ENCODE measurements at regions not wholly inside any gene's neighbourhood (a gene's known extent, or its start where the extent isn't known, plus 50 kb on each side); places are given as distances from the start of the nearest gene placed in this dataset.
"Not testable (repeated sequence)": the region's sequence is repeated elsewhere in the genome, so short reads cannot be mapped to it uniquely, and the experiment has no call there.

- no peak for DNase-seq
Measured at GRCh38 chr2:83959266-83959665, 499.8 kb downstream of the SUCLG1 start.

- DNase-seq, result no peak
Measured at GRCh38 chr2:83956991-83957390, 502.1 kb downstream of the SUCLG1 start.

GRCh38 chr2:83953697-83954096, 505.4 kb downstream of the SUCLG1 start:
- no peak for DNase-seq

- no peak for DNase-seq
Measured at GRCh38 chr2:83951378-83951947, 507.6 kb downstream of the SUCLG1 start.

DNA sequence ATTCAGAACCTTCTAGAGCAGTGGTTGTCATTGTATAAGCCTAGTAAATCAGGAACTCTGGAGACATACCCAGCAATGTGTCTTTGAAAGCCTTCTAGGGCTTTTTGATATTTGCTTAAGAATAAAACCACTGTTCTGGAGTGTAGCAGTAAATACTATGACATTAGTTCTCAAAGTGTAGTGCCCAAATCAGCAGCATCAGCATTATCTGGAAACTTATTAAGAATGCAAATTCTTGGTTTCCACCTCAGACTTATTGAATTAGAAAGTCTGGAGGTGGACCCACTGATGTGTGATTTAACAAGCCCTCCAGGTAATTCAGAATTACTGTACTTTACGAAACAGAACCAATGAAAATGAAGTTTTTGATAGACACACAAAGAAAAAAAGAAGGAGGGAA, 509.7 kb downstream of the SUCLG1 start:
- no peak for DNase-seq

DNA sequence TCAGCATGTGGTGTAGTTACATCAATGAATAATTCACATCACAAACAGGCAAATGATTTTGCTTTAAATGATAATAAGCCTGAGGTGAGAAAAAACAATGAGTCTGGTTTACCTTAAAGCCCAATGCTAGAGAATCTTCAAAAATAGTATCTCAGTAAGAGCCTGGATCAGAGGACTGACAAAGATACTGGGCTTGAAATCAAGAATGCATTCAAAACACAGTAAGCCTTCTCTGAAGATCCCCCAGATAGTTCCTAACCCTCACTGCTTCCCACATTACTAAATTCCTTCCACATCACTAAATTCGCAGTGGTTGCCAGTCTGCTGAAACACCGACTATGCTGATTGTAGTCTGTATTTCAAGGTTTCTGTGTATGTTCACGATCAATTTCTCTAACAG, 514.9 kb downstream of the SUCLG1 start:
- DNase-seq, result no peak

GRCh38 chr2:83943265-83943664, 515.8 kb downstream of the SUCLG1 start:
- DNase-seq, result no peak

- no peak for DNase-seq
Measured at GRCh38 chr2:83941886-83942285, 517.2 kb downstream of the SUCLG1 start.

- no peak for DNase-seq
Measured at GRCh38 chr2:83933749-83934148, 525.3 kb downstream of the SUCLG1 start.

GRCh38 chr2:83923531-83923930, 535.5 kb downstream of the SUCLG1 start:
- DNase-seq, result no peak

DNA sequence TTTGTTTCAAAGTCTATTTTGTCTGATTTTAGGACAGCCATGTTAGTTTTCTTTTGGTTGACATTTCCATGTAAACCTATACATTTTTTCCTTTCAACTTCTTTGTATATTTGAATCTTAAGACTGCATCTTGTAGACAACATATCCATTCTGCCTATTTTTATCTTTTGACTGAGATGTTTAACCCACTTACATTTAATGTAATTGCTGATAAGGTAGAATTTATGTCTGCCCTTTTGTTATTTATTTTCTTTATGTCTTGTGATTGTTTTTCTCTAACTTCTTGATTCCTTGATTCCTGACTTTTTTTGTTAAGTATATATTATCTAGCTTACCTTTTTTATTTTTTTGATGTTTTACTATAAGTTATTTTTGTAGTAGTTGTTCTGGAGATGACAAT, 542.5 kb downstream of the SUCLG1 start:
- no peak for DNase-seq

DNA sequence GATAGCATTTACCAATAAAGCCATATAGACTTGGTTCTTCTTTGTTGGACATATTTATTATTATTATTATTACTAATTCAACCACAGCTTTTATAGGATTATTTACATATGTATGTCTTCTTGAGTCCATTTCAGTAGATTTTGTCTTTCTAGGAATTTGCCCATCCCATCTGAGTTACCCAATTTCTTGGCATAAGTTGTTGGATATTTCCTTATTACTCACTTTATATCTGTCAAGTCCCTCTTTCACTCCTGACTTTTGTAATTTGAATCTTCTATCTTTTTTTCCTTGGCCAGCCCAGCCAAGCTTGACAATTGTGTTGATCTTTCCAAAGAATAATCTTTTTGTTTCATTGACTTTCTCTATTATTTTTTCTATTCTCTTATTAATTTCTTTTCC, 543.7 kb downstream of the SUCLG1 start:
- DNase-seq, result no peak

- no peak for DNase-seq
Measured at GRCh38 chr2:83908750-83909149, 550.3 kb downstream of the SUCLG1 start.

GRCh38 chr2:83901317-83901716, 557.8 kb downstream of the SUCLG1 start:
- DNase-seq, result no peak

DNA sequence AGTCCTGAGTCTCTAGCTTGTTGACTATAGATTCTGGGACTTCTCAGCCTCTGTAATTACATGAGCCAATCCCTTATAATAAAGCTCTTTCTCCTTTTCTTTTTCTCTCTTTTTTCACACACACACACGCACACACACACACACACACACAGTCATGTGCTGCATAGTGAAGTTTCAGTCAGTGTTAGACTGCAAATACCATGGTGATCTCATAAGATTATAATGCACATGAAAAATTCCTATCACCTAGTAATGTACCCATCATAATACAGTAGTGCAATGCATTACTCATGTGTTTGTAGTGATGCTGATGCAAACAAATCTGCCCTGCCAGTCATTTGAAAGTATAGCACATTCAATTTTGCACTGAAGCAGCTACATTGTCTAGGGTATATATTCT, 558.2 kb downstream of the SUCLG1 start:
- no peak for DNase-seq

DNA sequence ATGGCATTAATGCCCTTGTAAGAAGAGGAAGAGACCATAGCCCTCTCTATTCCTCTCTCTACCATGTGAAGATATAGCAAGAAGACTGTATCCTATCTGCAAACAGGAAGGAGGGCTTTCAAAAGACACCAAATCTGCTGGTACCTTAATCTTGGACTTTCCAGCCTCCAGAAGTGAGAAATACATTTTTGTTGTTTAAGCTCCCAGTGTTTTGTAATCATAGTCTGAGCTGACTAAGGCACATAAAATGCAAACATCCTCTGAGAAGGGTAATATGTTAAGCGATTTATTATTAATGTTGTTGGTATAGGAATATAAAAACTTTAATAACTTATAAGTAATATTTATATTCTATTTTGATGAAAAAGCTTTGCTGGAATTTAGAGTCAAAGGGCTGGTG, 559.8 kb downstream of the SUCLG1 start:
- no peak for DNase-seq

DNA sequence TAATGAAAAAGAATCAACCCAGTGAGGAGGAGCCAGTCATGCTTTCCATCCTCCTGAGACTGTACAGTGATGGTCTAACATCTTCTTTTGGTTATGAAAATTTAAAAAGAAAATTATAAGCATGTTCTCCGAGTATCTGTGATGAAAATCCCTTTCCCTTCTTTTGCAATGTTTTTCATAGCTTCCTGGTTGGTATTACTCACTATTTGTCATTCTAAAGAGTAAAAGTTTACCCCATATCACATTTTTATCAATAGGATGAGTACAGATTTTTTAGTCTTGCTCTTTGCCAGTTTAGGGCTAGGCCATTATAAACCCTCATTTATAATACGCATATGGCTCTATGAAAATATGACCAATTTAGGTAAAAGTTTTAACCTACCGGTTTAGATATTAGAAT, 564.1 kb downstream of the SUCLG1 start:
- DNase-seq, result no peak

- no peak for DNase-seq
Measured at GRCh38 chr2:83887757-83888156, 571.3 kb downstream of the SUCLG1 start.

DNA sequence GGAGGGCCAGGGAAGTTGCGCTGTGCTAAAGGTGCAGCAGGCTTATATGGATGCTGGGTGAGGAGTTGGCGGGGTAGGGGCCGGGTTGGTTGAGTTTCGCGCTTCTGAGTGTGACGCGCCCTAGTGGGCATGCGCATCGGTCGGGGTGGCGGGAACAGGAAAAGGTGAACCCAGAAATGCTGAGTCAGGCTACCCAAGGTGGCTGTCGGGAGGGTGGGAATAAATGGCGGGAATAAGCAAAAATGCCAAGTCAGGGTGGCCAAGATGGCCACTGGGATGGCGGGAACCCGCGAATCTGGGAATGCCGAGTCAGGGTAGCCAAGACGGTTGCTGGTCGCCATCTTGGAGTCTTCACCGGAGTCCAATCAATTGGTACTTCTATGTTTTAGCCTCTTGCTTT, 580.0 kb downstream of the SUCLG1 start:
- no peak for DNase-seq

DNA sequence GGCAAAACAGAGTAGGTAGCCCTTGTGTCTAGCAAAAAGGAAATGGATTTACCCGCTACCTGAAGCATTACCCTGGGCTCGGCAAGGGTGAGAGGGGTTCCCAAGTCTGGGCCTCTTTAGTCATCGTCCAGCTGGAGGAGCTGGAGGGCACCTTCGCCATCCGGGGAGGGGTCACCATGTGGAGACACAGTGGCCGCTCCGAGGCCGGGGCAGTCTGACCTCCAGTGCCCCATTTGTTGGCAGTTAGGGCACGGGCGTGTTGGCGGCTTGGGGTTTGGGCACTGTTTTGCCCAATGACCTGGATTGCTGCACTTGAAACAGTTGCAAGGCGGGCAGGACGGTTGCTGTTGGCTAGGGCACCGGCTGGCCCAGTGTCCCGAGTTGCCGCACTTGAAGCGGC, 581.8 kb downstream of the SUCLG1 start:
- DNase-seq, result not testable (repeated sequence)

GRCh38 chr2:83874712-83875430, 584.2 kb downstream of the SUCLG1 start:
- DNase-seq, result no peak

- no peak for DNase-seq
Measured at GRCh38 chr2:83874066-83874465, 585.0 kb downstream of the SUCLG1 start.

DNA sequence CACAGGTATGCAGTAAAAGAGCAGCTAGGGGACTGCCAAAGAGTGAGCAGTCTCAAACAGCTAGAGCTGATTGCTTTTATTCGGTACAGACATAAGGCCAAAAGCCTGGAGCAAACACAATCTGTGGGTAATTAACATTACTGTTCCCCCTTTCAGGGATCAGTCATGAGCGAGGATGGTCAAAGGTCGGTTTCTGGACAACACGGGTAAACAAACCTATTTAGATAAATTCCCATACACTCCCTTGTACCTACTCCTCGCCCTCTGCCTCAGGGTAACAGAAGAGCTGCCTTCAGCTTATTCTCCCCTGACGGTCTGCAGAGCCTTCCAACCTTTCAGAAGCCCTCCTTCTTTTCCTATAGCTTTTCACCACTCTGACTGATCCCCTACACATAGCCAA, 586.0 kb downstream of the SUCLG1 start:
- DNase-seq, result no peak

DNA sequence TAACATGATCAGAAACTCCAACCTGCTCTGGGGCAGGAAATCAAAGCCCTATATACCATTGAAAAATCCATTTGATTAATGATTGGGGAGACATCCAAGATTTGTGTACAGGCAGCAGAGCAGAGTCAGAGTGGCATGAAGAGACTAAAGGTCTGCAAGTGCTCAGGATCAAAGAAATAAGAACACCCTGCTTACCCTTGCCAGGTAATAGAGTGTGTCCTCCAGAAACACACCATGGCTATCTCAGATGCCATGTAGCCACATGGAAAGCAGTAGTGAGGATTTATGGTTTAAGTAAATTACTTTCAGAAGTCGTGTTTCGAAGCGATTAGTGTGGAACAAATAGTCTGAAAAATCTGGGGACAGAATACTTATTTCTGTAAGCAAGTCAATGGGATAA, 592.9 kb downstream of the SUCLG1 start:
- no peak for DNase-seq

DNA sequence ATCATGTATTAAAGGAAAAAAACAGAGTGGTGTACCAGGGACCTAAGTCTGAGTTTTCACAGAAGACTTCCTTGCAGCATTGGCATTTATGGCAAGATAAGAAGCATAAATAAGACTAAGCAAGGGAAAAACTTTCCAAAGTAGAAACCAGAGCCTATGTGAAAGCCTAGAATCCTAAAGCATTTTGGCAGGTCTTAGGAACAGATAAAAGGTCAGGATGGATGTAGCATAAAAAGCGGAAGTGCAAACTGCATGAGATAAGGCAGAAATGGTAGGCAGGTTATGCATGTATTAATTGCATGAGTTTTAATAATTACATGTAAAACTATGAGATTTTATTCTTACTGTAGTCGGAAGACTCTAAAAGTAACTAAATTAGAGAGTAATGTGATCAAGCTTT, 596.5 kb downstream of the SUCLG1 start:
- DNase-seq, result no peak
